DMS53 treated with DMSO at 0.1 percent for 48 hours (cell line): ENCODE measurements at regions not wholly inside any gene's neighbourhood (a gene's known extent, or its start where the extent isn't known, plus 50 kb on each side); places are given as distances from the start of the nearest gene placed in this dataset.

ENCODE experiments used
- DNase-seq: peaks from one replicate; lab custom pipeline; 2025; ENCODE audit not compliant: unreplicated experiment; lab: John Stamatoyannopoulos, UW

DNA sequence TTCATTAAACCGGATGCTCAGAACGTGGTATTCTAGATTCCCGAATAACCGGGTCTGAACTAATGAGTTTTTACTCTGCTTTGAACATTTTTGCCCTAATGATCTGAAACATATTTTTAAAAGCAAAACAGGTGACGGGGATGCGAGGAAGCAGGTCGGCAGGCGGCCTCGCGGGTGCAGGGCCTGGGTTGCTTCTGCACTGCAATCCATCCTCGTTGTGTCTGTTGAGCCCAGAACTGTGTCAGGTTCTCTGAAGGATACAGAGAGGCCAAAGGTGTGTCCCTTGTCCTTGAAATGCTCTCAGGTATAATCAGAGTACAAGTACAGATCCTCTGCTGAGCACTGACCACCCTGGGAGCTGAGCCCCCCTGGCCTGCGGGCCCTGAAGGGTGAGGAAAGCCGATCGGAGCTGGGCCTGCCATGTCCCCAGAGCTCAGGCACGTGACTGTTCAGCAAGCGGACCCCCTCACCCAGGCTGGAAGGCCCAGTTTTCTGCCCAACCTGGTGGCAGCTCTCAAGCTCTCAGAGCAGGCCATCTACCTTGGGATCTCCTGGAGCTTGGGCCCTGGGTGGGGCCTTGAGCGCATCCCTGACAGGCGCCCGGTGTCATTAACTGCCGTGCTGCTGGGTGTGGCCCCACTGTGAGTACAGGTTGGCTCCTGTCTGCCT is 151.8 kb downstream of the OLFM1 start:
- DNase-seq, result no peak

DNA sequence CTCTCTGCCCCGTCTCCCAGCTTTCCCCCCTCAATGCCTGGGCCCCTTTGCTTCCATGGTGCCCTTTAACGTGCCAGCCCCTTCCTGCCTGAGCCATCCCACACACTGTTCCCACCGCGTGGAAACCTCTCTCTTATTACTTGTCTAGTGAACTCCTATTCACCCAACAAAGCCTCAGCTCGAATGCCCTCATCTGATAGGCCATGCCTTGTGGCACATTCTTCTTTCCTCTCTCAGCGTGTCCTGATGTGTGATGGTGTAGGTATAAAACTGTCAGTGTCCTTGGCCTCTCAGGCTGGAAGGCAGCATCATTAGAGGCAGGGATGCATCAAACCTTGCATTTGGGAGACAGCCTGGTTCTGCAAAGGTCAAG is 152.3 kb downstream of the OLFM1 start:
- no peak for DNase-seq

DNA sequence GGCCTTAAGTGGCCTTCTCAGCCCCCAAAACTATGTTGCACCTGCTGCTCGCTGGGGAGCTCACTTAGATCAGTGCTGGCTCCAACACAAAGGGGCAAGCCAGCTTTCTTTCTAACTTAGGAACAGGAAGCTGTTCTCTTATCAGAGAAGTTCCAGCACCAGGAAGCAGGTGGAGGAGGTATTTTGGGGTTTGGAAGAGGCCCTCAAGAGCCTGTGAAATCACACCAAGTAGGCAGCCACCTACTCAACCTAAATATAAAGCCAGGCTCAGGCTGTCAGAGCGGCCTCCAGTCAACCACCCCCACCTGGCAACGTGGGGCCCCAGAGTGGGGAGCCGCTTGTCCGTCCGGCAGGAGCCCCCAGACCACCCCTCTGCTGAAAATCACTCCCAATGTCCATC is 152.8 kb downstream of the OLFM1 start:
- DNase-seq, result no peak

GRCh38 chr9:135240871-135241311 is 153.4 kb downstream of the OLFM1 start:
- no peak for DNase-seq

DNA sequence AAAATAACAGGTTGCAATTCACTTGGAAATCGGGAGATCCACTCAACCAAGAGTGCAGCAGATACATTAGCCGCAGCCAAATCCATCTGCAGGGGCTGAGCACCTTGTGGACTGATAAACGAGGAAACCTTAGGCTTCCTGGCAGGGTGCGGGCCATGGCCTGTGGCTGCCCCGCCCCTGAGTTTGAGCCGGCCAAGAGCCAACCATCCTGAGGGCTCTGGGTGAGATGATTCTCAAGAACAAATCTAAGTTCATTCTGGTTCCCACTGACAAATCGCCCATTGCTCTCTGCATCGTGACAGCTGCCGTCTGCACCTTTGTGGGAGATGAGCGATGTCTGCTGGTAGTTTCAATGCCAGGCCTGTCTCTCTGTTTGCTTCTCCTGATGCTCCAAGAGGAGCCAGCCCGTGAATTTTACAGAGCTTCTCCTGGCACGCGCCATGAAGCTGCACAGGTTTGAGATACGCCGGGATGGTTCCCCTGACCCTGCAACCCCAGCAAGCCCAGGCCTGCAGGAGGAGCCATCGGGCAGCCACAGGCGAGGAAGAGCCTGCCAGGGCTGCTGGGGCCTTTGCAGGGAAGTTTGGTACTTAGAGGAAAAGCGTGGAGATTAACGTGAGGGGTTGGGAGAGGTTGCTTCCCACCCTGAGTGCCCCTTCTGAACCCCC is 154.0 kb downstream of the OLFM1 start:
- no peak for DNase-seq

GRCh38 chr9:135242049-135242396 is 154.6 kb downstream of the OLFM1 start:
- no peak for DNase-seq

GRCh38 chr9:135242406-135242805 is 154.9 kb downstream of the OLFM1 start:
- DNase-seq, result no peak

DNA sequence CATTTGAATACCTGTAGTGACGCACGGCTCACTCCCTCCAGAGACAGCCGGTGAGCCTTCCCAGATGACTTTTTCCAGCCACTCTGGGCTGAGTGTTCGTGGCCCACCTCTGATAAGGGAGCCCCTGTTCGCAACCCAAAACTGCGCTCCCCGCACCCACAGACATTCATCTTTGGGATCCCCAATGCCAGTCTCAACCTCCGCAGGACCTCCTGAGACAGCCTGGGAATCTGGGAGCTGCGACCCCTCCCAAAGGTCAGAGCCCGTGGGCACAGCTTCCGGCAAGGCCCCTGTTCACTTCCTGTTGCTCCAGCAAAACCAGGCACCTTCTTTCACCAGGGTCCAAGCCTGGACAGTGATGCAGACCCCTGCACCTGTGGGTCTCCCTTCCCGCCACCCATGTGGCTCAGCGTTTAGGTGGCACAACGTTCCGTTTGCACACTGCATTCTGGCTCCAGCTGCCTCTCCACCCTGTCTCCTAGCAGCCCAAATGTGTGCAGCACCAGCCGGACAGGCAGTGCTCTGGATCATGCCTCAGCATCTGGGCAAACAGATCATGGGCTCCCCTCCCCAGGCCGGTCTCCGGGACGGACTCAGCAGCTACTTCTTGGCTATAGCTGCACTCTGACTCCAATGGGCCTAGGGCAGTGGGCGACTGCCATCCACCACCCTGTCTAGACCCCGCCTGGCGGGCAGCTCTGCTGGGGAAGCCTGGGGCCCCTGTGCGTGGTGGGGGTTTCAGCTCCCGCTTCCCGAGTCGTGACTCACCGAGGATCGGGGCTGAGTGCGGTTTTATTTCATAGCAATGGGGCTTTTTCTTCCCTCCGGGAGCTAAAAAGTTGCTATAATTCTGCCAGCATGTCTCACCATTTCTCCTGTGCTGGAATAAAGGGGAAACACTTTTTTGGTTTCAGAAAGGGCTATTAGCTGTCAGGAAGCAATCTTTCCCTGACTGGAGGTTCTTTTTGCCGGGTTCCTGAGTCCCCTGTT is 156.0 kb downstream of the OLFM1 start:
- no peak for DNase-seq

- DNase-seq, result no peak
These were observed 157.1 kb downstream of the OLFM1 start for GRCh38 chr9:135244271-135245221.

GRCh38 chr9:135245482-135246247 is 158.2 kb downstream of the OLFM1 start:
- no peak for DNase-seq

- DNase-seq, result no peak
These were observed 159.1 kb downstream of the OLFM1 start for GRCh38 chr9:135246248-135247205.

DNA sequence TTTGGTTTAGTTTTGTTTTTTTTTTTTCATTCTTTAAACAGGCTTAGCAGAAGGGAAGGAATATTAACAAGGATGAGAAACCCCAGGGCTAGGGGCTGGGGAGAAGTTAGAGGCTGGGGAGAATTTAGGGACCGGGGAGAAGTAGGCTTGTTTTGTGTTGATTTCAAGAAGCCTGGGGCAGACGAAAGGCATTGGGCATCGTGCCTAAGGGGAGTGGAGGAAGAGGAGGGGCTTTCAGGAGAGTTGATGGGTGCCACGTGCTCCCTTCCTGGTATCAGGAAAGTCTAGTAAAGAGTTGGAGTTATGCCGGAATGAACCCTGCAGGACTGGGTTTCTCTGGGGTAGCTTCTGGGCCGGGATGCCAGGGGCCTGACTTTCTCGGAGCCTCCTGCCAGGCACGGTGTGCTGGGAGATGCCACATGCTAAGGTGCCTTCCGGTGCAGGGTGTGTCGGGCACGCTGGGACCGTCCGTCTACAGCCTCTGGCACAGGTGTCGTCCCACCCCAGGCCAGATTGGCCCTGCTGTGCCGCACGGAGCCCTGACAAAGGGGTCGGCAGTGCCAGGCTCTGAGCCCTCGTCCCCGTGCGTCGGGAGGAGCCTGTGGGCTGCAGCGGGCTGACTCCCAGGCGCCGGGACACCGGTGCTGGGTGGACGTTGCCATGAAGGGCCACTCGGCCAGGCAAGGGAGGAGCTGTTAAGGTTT is 159.9 kb downstream of the OLFM1 start:
- no peak for DNase-seq

DNA sequence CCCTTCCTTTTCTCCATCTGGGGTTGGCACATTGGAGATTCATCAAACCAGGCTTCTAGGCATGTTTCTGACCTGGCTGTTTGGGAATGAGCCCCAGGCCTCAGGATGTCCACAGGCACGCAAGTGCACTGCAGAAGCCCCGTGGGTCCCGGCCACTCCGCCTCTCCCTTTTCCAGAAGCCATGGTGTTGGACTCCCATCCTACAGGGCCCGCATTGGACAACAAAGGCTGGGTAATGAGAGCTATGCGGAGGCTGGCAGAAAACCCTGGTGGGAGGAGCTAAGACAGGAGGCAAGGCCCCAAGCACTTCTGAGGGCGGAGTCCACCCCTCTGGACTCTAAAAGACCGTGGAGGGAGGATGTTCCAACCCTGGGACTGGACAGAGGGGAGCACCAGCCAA is 160.6 kb downstream of the OLFM1 start:
- no peak for DNase-seq

DNA sequence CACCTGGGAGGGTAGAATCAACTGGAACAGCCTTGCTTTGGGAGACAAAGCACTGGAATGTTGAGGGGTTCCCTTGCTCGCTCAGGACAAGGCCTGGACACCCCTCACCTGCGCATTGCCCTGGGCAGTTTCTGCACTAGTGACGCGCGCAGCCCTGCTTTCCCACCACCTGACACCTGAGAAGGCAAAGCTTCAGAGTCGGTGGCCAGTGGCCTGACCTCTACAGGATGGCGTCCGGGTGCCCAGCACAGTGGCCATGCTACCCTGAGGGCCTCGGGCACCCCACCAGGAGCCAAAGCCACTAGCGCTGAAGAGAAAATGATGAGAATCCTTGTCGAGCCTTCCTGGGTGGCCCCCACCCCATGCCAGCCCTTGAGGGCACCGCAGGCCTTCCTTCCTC is 161.3 kb downstream of the OLFM1 start:
- DNase-seq, result no peak

DNA sequence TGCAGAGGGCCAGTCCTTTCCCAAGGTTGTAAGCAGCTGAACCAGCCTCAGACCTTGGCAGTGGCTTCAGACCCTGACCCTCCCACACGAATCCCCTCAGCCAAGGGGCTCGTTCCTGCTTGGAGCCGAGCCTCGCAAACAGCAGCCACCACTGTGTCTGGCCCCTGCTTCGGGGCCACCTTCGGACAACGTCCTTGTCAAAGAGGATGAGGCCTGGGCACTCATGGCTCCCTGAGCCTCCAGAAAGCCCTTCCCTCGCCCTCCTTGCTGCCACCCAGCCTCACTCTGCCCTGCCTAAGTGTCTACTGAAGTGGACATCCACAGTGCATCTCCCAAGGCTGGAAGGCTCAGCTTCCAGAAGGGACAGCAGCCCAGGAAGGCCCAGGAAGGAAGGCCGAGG is 161.7 kb downstream of the OLFM1 start:
- no peak for DNase-seq

- DNase-seq, result no peak
These were observed 162.2 kb downstream of the OLFM1 start for GRCh38 chr9:135249711-135250110.

DNA sequence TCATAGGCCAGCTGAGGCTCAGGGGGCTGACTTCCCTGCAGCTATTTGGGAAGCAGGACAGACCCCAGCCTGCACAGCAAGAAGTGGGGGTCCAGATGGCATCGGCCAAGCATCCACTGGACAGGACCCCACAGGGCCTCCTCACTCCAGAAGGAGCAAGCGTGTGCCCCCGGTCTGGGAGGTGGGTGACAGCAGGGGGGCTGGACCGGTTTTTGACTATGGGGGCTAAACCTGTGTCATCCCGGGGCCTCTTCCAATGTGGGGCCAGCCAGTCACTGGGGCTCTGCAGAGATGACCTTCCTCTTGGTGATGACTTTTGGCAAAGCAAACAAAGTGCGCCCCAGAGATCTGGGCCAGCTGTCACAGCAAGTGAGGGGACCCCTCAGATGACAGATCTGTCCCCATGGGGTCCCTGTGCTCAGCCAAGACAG is 163.9 kb downstream of the OLFM1 start:
- DNase-seq, result no peak
